Stomach (tissue), 8 donors: ENCODE measurements at regions not wholly inside any gene's neighbourhood (a gene's known extent, or its start where the extent isn't known, plus 50 kb on each side); places are given as distances from the start of the nearest gene placed in this dataset.

Experiments used
- DNase-seq, 2 donors: peaks; one replicate each; pipeline versions ENCODE4 v3.0.0 to v3.0.0-alpha.2; 2013 to 2019
- H3K27ac ChIP-seq, 5 donors: fragments of 200-600 bp in 4 of 5; sonication (generic) in 4 of 5; one replicate each; pipeline ENCODE4 v1.5.1; 2013 to 2019; ENCODE audit warnings: mild to moderate bottlenecking in 1 of 5, moderate library complexity in 1 of 5
- H3K27me3 ChIP-seq, 3 donors: fragments of 200-600 bp; sonication (generic); one replicate each; pipeline ENCODE4 v1.5.1; 2017 to 2019; ENCODE audit warnings: mixed run types in 1 of 3
- H3K36me3 ChIP-seq, 4 donors: fragments of 200-600 bp; sonication (generic); 1 replicate in 3 of 4; 2 replicates in 1 of 4; pipeline ENCODE4 v1.5.1; 2016 to 2019
- H3K4me1 ChIP-seq, 4 donors: fragments of 200-600 bp; sonication (generic); one replicate each; pipeline ENCODE4 v1.5.1; 2016 to 2019
- H3K4me3 ChIP-seq, 4 donors: fragments of 200-600 bp; sonication (generic) in 3 of 4; one replicate each; pipeline ENCODE4 v1.5.1; 2016 to 2019; ENCODE audit warnings: mild to moderate bottlenecking in 1 of 4
- H3K9me3 ChIP-seq, 4 donors: fragments of 200-600 bp; sonication (generic); one replicate each; pipeline ENCODE4 v1.5.1; 2016 to 2019
- CTCF ChIP-seq, 7 experiments: fragments of 450-650 bp in 4 of 7; fragments of 200-600 bp in 3 of 7; sonication (generic) in 3 of 7; IDR thresholded peaks; one replicate each; pipeline ENCODE4 v1.5.1; 2016 to 2019; ENCODE audit warnings: antibody characterized with exemption in 7 of 7, control low read depth in 2 of 7, mild to moderate bottlenecking in 1 of 7
- EP300 ChIP-seq: sonication (generic); formaldehyde crosslinking; IDR thresholded peaks from one replicate; pipeline ENCODE4 v1.6.1; 2017; ENCODE audit warnings: antibody characterized with exemption
- POLR2A ChIP-seq, 4 donors: fragments of 450-650 bp; IDR thresholded peaks; one replicate each; pipeline ENCODE4 v1.6.1; 2016; ENCODE audit warnings: antibody characterized with exemption in 4 of 4, control low read depth in 2 of 4, mild to moderate bottlenecking in 1 of 4, moderate library complexity in 1 of 4
- POLR2AphosphoS5 ChIP-seq, 3 donors: sonication (generic); formaldehyde crosslinking; IDR thresholded peaks; one replicate each; pipeline ENCODE4 v1.6.1; 2016; ENCODE audit warnings: antibody characterized with exemption in 3 of 3
- WGBS, 5 donors: extraction: QIAGEN DNeasy Blood & Tissue Kit in 3 of 5; methylation state at CpG; one replicate each; pipeline versions ENCODE4 v1.1.5 to v1.1.7; 2013 to 2018; 5-methylcytosine and 5-hydroxymethylcytosine counted together
- intact Hi-C: fragments of 100-400 bp; cut with DNase I; formaldehyde crosslinking; loops from one replicate; pipeline ENCODE4 v1.15.1; 2023; ENCODE audit warnings: low total_unique reads
- donor health status: healthy with polysubstance abuse.
- donor health status: Bipolar disorder and iron deficiency.
- donor health status: healthy.

GRCh38 chr2:20544153-20544747 is 97.4 kb downstream of the RHOB start:
- TF ChIP-seq POLR2A (IDR thresholded peaks at IDR 0.05), result no peak
- TF ChIP-seq POLR2AphosphoS5 (IDR thresholded peaks at IDR 0.05), result no peak
- TF ChIP-seq CTCF (IDR thresholded peaks at IDR 0.05), result no peak
- TF ChIP-seq EP300, result no peak
- Histone ChIP-seq H3K27me3 (no peaks in the 10 kb centered on the region), H3K9me3 (peaks cover 0 to 3% (median 0%) of the 10 kb centered on the region in 4 donors), H3K4me3 (no peak overlapping the region), H3K4me1 (peaks cover 0 to 13% (median 2%) of the 10 kb centered on the region in 4 donors), H3K36me3 (no peaks in the 10 kb centered on the region), H3K27ac (no peak overlapping the region)
- intact Hi-C loops, result no loop called here
- WGBS, 5 donors, result 81 to 87% (median 81%) methylated on average over 8 of the region's 8 CpGs
- no peak for DNase-seq

DNA sequence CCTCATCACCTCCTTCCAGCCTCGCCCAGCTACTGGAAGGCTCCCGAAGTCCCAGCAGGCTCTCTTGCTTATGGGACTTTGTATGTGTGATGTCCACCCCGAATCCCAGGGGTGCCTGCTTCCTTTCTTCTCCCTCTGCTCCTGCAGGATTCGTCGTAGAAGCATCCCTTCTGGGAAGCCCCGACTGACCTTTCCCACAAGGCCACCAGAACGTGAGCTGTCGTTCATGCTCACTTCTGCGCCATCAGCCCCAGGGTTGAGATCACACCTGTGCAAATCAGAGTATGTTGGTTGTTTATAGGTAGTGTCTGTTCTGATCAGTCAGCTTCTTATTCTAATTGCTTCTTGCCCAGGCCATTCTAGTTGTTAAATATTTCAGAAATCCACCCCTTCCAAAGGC is 101.8 kb downstream of the HS1BP3 start:
- no peak for DNase-seq
- no peaks in the 10 kb centered on the region for H3K36me3 ChIP-seq

DNA sequence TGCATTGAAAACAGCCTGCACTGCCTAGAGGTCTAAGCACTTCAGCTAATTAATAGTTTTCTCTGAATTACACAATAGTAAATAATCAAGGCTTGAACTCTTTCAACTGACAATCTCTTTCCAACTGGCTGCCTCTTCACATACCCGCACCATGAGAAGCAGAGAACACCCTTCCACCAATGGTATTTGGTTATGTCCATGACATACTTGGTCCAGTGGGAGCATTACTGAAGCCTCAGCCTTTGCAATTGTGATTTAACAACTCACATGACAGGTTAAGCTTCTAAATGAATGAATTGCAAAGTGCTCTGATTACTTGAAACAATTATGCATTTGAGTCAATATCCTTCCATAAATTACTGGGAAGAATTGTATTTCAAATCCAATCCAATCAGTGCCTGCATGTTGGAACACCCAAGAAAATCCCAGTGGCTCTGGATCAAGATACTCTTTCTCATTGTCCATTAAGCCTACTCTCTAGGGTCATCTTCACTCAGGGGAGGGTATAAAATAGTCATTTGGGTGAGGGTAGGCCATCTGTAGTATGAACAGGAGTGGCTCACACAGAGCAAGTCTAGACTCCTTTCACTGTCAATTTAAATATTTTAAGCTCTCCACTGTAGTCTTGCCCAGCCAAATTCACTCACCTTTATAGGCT is 101.1 kb downstream of the HS1BP3 start:
- TF ChIP-seq POLR2A (IDR thresholded peaks at IDR 0.05) (no peak), CTCF (IDR thresholded peaks at IDR 0.05) (no peak), EP300 (no peak), POLR2AphosphoS5 (IDR thresholded peaks at IDR 0.05) (no peak)
- Histone ChIP-seq H3K36me3 (no peaks in the 10 kb centered on the region), H3K9me3 (peaks cover 0 to 3% (median 0%) of the 10 kb centered on the region in 4 donors), H3K4me3 (no peak overlapping the region), H3K4me1 (peaks cover 0 to 11% (median 8%) of the 10 kb centered on the region in 4 donors), H3K27me3 (no peaks in the 10 kb centered on the region), H3K27ac (no peak overlapping the region)
- DNase-seq, result no peak
- 88 to 97% (median 93%) methylated on average over 1 of the region's 1 CpG for WGBS, 5 donors
- intact Hi-C loops, result no loop called here

More for the DNA sequence above, 101.8 kb downstream of the HS1BP3 start:
- WGBS, 5 donors, result 84 to 94% (median 89%) methylated on average over 9 of the region's 9 CpGs
- Histone ChIP-seq H3K4me1 (peaks cover 0 to 11% (median 8%) of the 10 kb centered on the region in 4 donors), H3K27me3 (no peaks in the 10 kb centered on the region), H3K9me3 (peaks cover 0 to 3% (median 0%) of the 10 kb centered on the region in 4 donors), H3K27ac (no peak overlapping the region), H3K4me3 (no peak overlapping the region)
- no peak for TF ChIP-seq CTCF (IDR thresholded peaks at IDR 0.05)
- no peak for TF ChIP-seq POLR2A (IDR thresholded peaks at IDR 0.05)
- no peak for TF ChIP-seq EP300
- no peak for TF ChIP-seq POLR2AphosphoS5 (IDR thresholded peaks at IDR 0.05)
- intact Hi-C loops, result no loop called here

DNA sequence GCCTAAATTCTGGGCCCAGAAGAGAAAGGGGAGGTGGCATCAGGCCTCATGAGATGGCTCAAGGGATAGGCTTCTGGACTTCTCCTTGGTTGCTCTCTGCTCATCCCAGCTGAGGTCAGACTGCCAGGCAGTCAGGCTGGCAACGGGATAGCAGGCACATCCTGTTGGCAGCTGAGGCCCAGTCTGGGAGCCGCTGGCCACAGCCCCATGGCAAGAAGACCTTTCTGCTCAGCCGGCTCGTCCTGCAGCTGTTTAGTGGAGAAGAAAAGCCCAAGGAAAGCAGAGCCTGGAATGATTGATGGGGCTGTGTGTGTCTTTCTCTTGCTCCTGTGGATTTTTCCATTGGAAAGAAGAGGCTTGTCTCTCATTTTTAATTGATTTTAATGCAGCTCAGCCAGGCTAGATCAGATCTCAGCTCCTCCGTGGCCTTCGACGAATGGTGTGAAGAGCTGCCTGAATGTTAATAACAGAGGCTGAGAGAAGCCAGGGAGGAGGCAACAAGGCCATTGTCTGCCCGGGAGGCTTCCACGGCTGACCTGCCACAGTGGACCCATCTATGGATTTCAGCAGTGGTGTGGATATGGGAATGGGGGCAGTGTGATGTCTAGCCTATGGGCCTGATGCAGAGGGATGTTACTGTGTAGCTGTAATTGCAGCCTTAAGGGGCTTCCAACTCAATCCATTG is 99.5 kb downstream of the HS1BP3 start:
- peak in 1 of 2 donors; percentile 65 for DNase-seq
- peak in 1 of 7 experiments; percentile 6 for TF ChIP-seq CTCF (IDR thresholded peaks at IDR 0.05)
- no peak for TF ChIP-seq POLR2AphosphoS5 (IDR thresholded peaks at IDR 0.05)
- no peak overlapping the region for H3K27ac ChIP-seq
- H3K4me1 ChIP-seq, result peaks cover 0 to 11% (median 8%) of the 10 kb centered on the region in 4 donors
- no peaks in the 10 kb centered on the region for H3K36me3 ChIP-seq
- H3K9me3 ChIP-seq, result no peaks in the 10 kb centered on the region
- intact Hi-C loops, result no loop called here
- H3K27me3 ChIP-seq, result no peaks in the 10 kb centered on the region
- no peak overlapping the region for H3K4me3 ChIP-seq
- 41 to 57% (median 55%) methylated on average over 9 of the region's 9 CpGs for WGBS, 5 donors
